Tibial artery (tissue), 4 donors: ENCODE measurements at regions not wholly inside any gene's neighbourhood (a gene's known extent, or its start where the extent isn't known, plus 50 kb on each side); places are given as distances from the start of the nearest gene placed in this dataset.

ENCODE experiments used
- DNase-seq, 2 donors: peaks; one replicate each; pipeline ENCODE4 v3.0.0-alpha.2; 2019
- H3K27ac ChIP-seq, 2 donors: fragments of 200-600 bp; sonication (generic) in 1 of 2; 1 replicate in 1 of 2; 2 replicates in 1 of 2; pipeline ENCODE4 v1.5.1; 2018 to 2019; ENCODE audit warnings: mild to moderate bottlenecking in 1 of 2
- H3K27me3 ChIP-seq, 2 donors: fragments of 200-600 bp; sonication (generic) in 1 of 2; one replicate each; pipeline versions ENCODE4 v1.5.1 to v1.6.0; 2016 to 2019
- H3K36me3 ChIP-seq, 3 donors: fragments of 200-600 bp; sonication (generic) in 2 of 3; one replicate each; pipeline ENCODE4 v1.5.1; 2016 to 2019; ENCODE audit warnings: mild to moderate bottlenecking in 2 of 3
- H3K4me1 ChIP-seq, 4 donors: fragments of 200-600 bp; sonication (generic) in 2 of 4; 1 replicate in 3 of 4; 2 replicates in 1 of 4; pipeline ENCODE4 v1.5.1; 2016 to 2019
- H3K4me3 ChIP-seq, 2 donors: fragments of 200-600 bp; sonication (generic) in 1 of 2; 1 replicate in 1 of 2; 2 replicates in 1 of 2; pipeline ENCODE4 v1.5.1; 2018 to 2019; ENCODE audit warnings: mild to moderate bottlenecking in 2 of 2
- H3K9me3 ChIP-seq, 3 donors: fragments of 200-600 bp; sonication (generic) in 1 of 3; one replicate each; pipeline ENCODE4 v1.5.1; 2016 to 2019
- intact Hi-C: fragments of 100-400 bp; cut with DNase I; formaldehyde crosslinking; loops from one replicate; pipeline ENCODE4 v1.15.0; 2023; ENCODE audit warnings: low total_unique reads
- TF ChIP-seq, protein P1 (sequence below), 2 experiments: fragments of 200-600 bp in 1 of 2; fragments of 450-650 bp in 1 of 2; IDR thresholded peaks; one replicate each; pipeline ENCODE4 v1.5.1; 2017 to 2019; ENCODE audit warnings: antibody characterized with exemption in 2 of 2, mild to moderate bottlenecking in 1 of 2, moderate library complexity in 1 of 2

DNA sequence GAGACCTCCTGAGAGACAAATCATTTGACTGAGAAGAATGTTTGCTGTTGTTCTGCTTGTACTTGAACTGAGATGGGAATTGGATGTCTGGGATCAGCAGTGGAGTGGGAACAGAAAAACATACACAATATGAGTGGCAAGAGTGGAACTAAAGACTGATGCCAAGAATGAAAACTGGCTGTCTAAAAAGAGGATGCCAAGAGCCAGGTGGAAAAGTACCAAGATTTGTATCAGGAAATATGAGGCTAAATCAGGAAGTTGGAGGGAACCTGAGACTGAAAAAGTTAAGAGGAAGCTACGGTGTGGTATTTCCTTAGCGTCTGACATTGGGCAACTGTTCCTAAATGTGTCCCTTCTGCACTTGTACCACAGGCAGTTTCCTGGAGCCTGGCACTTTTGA is 440.9 kb upstream of the CELF4 start:
- Histone ChIP-seq H3K27me3 (no peaks in the 10 kb centered on the region), H3K36me3 (no peaks in the 10 kb centered on the region), H3K4me3 (no peak overlapping the region), H3K27ac (no peak overlapping the region), H3K4me1 (no peaks in the 10 kb centered on the region), H3K9me3 (no peaks in the 10 kb centered on the region)
- intact Hi-C loops: no loop called here
- TF ChIP-seq, protein P1, sequence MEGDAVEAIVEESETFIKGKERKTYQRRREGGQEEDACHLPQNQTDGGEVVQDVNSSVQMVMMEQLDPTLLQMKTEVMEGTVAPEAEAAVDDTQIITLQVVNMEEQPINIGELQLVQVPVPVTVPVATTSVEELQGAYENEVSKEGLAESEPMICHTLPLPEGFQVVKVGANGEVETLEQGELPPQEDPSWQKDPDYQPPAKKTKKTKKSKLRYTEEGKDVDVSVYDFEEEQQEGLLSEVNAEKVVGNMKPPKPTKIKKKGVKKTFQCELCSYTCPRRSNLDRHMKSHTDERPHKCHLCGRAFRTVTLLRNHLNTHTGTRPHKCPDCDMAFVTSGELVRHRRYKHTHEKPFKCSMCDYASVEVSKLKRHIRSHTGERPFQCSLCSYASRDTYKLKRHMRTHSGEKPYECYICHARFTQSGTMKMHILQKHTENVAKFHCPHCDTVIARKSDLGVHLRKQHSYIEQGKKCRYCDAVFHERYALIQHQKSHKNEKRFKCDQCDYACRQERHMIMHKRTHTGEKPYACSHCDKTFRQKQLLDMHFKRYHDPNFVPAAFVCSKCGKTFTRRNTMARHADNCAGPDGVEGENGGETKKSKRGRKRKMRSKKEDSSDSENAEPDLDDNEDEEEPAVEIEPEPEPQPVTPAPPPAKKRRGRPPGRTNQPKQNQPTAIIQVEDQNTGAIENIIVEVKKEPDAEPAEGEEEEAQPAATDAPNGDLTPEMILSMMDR (IDR thresholded peaks at IDR 0.05): no peak
- no peak for DNase-seq

DNA sequence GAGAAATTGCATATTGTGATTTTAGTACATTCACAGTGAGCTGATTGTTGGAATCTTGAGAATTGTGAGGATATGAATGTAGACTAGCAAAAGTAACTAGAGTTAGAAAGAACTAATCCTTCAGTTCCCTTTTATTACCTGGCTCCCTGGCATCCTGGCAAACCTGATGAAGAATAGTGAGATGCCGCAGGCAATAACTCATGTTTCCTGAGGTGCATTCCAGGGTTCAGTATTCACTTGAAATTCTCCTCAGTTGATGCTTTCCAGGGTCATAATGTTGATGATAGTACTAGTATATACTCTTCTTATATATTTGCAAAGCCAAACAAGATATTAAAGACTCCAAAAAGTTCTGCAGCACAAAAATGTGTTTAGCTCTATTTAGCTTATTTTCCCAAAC is 432.1 kb upstream of the CELF4 start:
- no peaks in the 10 kb centered on the region for H3K9me3 ChIP-seq
- TF ChIP-seq, protein P1 (IDR thresholded peaks at IDR 0.05): no peak
- no peaks in the 10 kb centered on the region for H3K36me3 ChIP-seq
- DNase-seq: no peak
- H3K4me1 ChIP-seq: no peaks in the 10 kb centered on the region
- no peak overlapping the region for H3K27ac ChIP-seq
- H3K27me3 ChIP-seq: no peaks in the 10 kb centered on the region
- no peak overlapping the region for H3K4me3 ChIP-seq
- intact Hi-C loops: no loop called here

DNA sequence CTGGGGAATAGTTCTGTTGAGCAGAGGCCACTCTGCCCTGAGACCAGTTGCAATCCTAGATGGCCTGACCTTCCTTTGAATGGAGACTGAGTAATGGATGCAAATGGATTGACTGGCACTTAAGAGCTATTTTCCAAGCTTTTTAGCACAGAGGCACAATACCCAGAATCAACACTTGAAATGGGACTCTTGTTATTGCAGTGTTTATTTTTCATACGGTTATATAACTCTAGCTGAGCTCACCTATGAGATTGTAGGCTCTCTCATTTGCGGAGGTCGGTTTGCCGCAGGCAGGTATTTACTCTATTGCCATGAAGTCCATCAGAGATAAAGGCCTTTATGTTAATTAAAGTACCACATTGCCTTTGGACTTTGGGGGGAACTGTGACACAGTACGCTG is 422.3 kb upstream of the CELF4 start:
- H3K9me3 ChIP-seq: no peaks in the 10 kb centered on the region
- TF ChIP-seq, protein P1 (IDR thresholded peaks at IDR 0.05): no peak
- H3K36me3 ChIP-seq: no peaks in the 10 kb centered on the region
- H3K4me3 ChIP-seq: no peak overlapping the region
- H3K27me3 ChIP-seq: no peaks in the 10 kb centered on the region
- intact Hi-C loops: no loop called here
- DNase-seq: no peak
- H3K4me1 ChIP-seq: no peaks in the 10 kb centered on the region
- H3K27ac ChIP-seq: no peak overlapping the region

DNA sequence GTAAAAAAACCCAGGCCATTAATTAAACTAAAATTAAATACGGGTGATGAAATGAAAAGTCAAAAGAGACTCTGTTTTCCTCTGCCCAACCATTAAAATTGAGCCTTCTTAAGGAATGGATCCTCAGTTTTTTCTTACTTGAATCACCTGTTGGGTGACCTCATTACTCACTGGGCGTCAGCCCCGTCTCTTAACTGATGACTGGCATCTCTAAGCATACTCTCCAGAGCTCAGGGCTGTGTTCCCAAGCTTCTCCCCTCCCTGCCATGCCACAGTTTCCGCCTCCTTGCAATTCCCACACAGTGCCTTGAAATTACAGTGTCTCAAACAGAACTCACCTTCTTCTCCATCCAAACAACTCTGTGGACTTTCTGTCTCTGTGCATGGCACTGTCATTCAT is 421.1 kb upstream of the CELF4 start:
- H3K4me3 ChIP-seq: no peak overlapping the region
- no peak overlapping the region for H3K27ac ChIP-seq
- no peaks in the 10 kb centered on the region for H3K4me1 ChIP-seq
- H3K27me3 ChIP-seq: no peaks in the 10 kb centered on the region
- TF ChIP-seq, protein P1 (IDR thresholded peaks at IDR 0.05): no peak
- H3K36me3 ChIP-seq: no peaks in the 10 kb centered on the region
- DNase-seq: no peak
- intact Hi-C loops: no loop called here
- H3K9me3 ChIP-seq: no peaks in the 10 kb centered on the region

DNA sequence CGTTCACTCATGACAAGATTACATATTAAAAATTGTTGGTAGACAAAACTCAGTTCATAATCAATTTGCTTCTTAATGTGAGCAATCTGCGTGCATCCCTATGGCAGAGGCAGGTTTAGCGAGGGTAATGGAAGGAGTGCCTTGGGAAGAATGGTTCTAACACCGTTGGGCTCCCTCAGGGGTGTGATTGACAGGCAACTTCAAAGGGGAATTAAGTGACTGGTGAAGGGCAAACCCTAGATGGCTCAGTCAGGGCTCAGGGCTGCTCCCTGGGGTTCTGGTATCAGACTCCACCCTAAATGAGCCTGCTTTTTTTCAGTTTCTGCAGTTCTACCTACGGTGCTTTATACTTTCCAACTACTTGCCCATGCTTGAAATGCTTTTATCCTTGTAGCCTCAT is 419.5 kb upstream of the CELF4 start:
- TF ChIP-seq, protein P1 (IDR thresholded peaks at IDR 0.05): no peak
- Histone ChIP-seq H3K4me3 (no peak overlapping the region), H3K27ac (no peak overlapping the region), H3K4me1 (no peaks in the 10 kb centered on the region), H3K27me3 (no peaks in the 10 kb centered on the region), H3K36me3 (no peaks in the 10 kb centered on the region), H3K9me3 (no peaks in the 10 kb centered on the region)
- intact Hi-C loops: no loop called here
- DNase-seq: no peak

DNA sequence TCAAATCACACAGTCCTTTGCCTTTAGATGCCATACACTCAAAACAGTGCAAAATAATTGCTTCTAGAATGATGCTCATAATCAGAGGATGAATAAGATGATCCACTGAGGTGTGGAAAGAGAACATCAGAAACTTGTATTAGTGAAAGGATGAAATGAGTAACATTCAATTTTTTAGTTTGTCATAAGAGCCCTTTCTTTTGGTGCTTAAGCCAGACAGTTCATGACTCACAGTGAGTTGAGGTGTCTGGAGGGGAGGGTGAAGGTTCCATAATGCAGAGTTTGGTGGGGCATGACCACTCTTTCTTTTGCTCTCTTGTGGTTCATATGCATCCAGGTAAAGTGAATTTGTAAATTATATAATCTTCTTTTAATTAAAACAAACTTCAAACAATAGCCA is 415.0 kb upstream of the CELF4 start:
- DNase-seq: no peak
- Histone ChIP-seq H3K9me3 (no peaks in the 10 kb centered on the region), H3K4me1 (no peaks in the 10 kb centered on the region), H3K36me3 (no peaks in the 10 kb centered on the region), H3K4me3 (no peak overlapping the region), H3K27ac (no peak overlapping the region), H3K27me3 (no peaks in the 10 kb centered on the region)
- TF ChIP-seq, protein P1 (IDR thresholded peaks at IDR 0.05): no peak
- intact Hi-C loops: no loop called here
